ENCODE measurements at regions not wholly inside any gene's neighbourhood (a gene's known extent, or its start where the extent isn't known, plus 50 kb on each side); places are given as distances from the start of the nearest gene placed in this dataset.

GRCh38 chr5:159650803-159651202 is 265.5 kb upstream of the ADRA1B start:
- Histone ChIP-seq H3K4me3 (no peak overlapping the region), H3K9me3 (replicated peaks; ENCODE audit: control insufficient read depth, insufficient read depth, low read depth, low read length) (no peaks in the 10 kb centered on the region), H3K27ac (ENCODE audit: extremely low read depth, low read depth, low read length) (no peak overlapping the region), H3K9me1 (ENCODE audit: control insufficient read depth, insufficient read depth, low read length) (no peaks in the 10 kb centered on the region), H2AFZ (ENCODE audit: low read depth, low read length) (no peak overlapping the region), H3K36me3 (ENCODE audit: control insufficient read depth, insufficient read depth, low read length) (no peaks in the 10 kb centered on the region), H3K9ac (ENCODE audit: insufficient read depth in 1 of 2, low read depth in 2 of 2, low read length in 2 of 2) (no peak overlapping the region), H4K20me1 (replicated peaks; ENCODE audit: control insufficient read depth, insufficient read depth, low read length) (no peaks in the 10 kb centered on the region), H3K4me2 (ENCODE audit: insufficient read depth, low read length) (no peak overlapping the region), H3K27me3 (ENCODE audit: control insufficient read depth in 2 of 2, insufficient read depth in 2 of 2, low read length in 2 of 2) (no peaks in the 10 kb centered on the region), H3K4me1 (replicated peaks in 1 of 2; ENCODE audit: control insufficient read depth in 2 of 2, insufficient read depth in 2 of 2, low read length in 2 of 2) (no peaks in the 10 kb centered on the region; a peak in 1 of 5 replicates), H3K79me2 (ENCODE audit: control insufficient read depth, insufficient read depth, low read length) (no peaks in the 10 kb centered on the region)
- in situ Hi-C loops (cut with MboI) (no loop called here), intact Hi-C loops (cut with micrococcal nuclease) (no loop called here)
- FAIRE-seq (no peak), DNase-seq (ENCODE audit: extremely low read depth in 1 of 4, low spot score in 3 of 4) (no peak), ATAC-seq (no peak)
- BruUV-seq (replicated peaks) = no TSS peak
- WGBS (ENCODE audit: insufficient coverage, low coverage, missing lambda C conversion rate) = 7% methylated on average over 2 of the region's 2 CpGs
- CTCF ChIA-PET (ENCODE audit: low intra/inter-chr PET ratio) = no interaction called here
- TF ChIP-seq SIX5 (IDR thresholded peaks at IDR 0.05; ENCODE audit: borderline replicate concordance in 1 of 2, insufficient read depth in 1 of 2, low read depth in 1 of 2, low read length in 2 of 2) (no peak), RFX7 (CRISPR knock-in tag; IDR thresholded peaks at IDR 0.05) (no peak)
- POLR2A ChIA-PET = no interaction called here

- H3K79me2 ChIP-seq (ENCODE audit: control insufficient read depth, insufficient read depth, low read length) = no peaks in the 10 kb centered on the region
- H3K4me3 ChIP-seq = no peak overlapping the region
- TF ChIP-seq NR1H2 (CRISPR knock-in tag; IDR thresholded peaks at IDR 0.05) = no peak
- no peak for TF ChIP-seq ZBTB26 (CRISPR knock-in tag; IDR thresholded peaks at IDR 0.05)
- no peak for TF ChIP-seq CC2D1A (IDR thresholded peaks at IDR 0.05)
- BruUV-seq (replicated peaks) = no TSS peak
- no peaks in the 10 kb centered on the region; the same call in 1 of the 2 replicates for H4K20me1 ChIP-seq (replicated peaks; ENCODE audit: control insufficient read depth, insufficient read depth, low read length)
- H3K9me1 ChIP-seq (ENCODE audit: control insufficient read depth, insufficient read depth, low read length) = no peaks in the 10 kb centered on the region
- POLR2A ChIA-PET = no interaction called here
- H3K9me3 ChIP-seq (replicated peaks; ENCODE audit: control insufficient read depth, insufficient read depth, low read depth, low read length) = no peaks in the 10 kb centered on the region
- no peak overlapping the region for H3K27ac ChIP-seq (ENCODE audit: extremely low read depth, low read depth, low read length)
- H3K9ac ChIP-seq (ENCODE audit: insufficient read depth in 1 of 2, low read depth in 2 of 2, low read length in 2 of 2) = no peak overlapping the region
- in situ Hi-C loops (cut with MboI) (no loop called here), intact Hi-C loops (cut with micrococcal nuclease) (no loop called here)
- WGBS (ENCODE audit: insufficient coverage, low coverage, missing lambda C conversion rate) = 21% methylated on average over 3 of the region's 3 CpGs
- H3K27me3 ChIP-seq (ENCODE audit: control insufficient read depth in 2 of 2, insufficient read depth in 2 of 2, low read length in 2 of 2) = no peaks in the 10 kb centered on the region; a peak in 1 of 5 replicates
- FAIRE-seq (no peak), ATAC-seq (no peak), DNase-seq (ENCODE audit: extremely low read depth in 1 of 4, low spot score in 3 of 4) (no peak)
- CTCF ChIA-PET (ENCODE audit: low intra/inter-chr PET ratio) = no interaction called here
- H3K36me3 ChIP-seq (ENCODE audit: control insufficient read depth, insufficient read depth, low read length) = no peaks in the 10 kb centered on the region
- H3K4me1 ChIP-seq (replicated peaks in 1 of 2; ENCODE audit: control insufficient read depth in 2 of 2, insufficient read depth in 2 of 2, low read length in 2 of 2) = peaks cover 0 to 6% of the 10 kb centered on the region in 2 experiments; a peak in 1 of 5 replicates
- no peak overlapping the region for H2AFZ ChIP-seq (ENCODE audit: low read depth, low read length)
- no peak overlapping the region for H3K4me2 ChIP-seq (ENCODE audit: insufficient read depth, low read length)
Measured at GRCh38 chr5:159655757-159656409, 260.4 kb upstream of the ADRA1B start.
